Mucosa of rectum (tissue), 2 donors: ENCODE measurements at regions not wholly inside any gene's neighbourhood (a gene's known extent, or its start where the extent isn't known, plus 50 kb on each side); places are given as distances from the start of the nearest gene placed in this dataset.

ENCODE experiments used
- H3K27ac ChIP-seq, 2 donors: one replicate each; pipeline ENCODE4 v1.7.0; 2013; ENCODE audit warnings: inconsistent platforms in 2 of 2, low read depth in 2 of 2, low read length in 2 of 2
- H3K27me3 ChIP-seq, 2 donors: one replicate each; pipeline ENCODE4 v1.7.0; 2013; ENCODE audit warnings: low read length in 2 of 2; ENCODE audit not compliant: control insufficient read depth in 2 of 2, insufficient read depth in 2 of 2
- H3K36me3 ChIP-seq, 2 donors: one replicate each; pipeline ENCODE4 v1.7.0; 2013; ENCODE audit warnings: low read length in 2 of 2; ENCODE audit not compliant: control insufficient read depth in 2 of 2, insufficient read depth in 2 of 2
- H3K4me1 ChIP-seq, 2 donors: one replicate each; pipeline ENCODE4 v1.7.0; 2013; ENCODE audit warnings: low read length in 2 of 2, mild to moderate bottlenecking in 1 of 2; ENCODE audit not compliant: control insufficient read depth in 2 of 2, insufficient read depth in 2 of 2
- H3K4me3 ChIP-seq, 2 donors: one replicate each; pipeline ENCODE4 v1.7.0; 2013; ENCODE audit warnings: low read length in 2 of 2
- H3K9ac ChIP-seq, 2 donors: one replicate each; pipeline ENCODE4 v1.7.0; 2013; ENCODE audit warnings: low read length in 2 of 2, low read depth in 1 of 2, mild to moderate bottlenecking in 1 of 2
- H3K9me3 ChIP-seq, 2 donors: one replicate each; pipeline ENCODE4 v1.7.0; 2013; ENCODE audit warnings: low read length in 2 of 2; ENCODE audit not compliant: control insufficient read depth in 2 of 2
- donor health status: healthy.
- donor health status: Normal muscosa, but diverticular disease.

DNA sequence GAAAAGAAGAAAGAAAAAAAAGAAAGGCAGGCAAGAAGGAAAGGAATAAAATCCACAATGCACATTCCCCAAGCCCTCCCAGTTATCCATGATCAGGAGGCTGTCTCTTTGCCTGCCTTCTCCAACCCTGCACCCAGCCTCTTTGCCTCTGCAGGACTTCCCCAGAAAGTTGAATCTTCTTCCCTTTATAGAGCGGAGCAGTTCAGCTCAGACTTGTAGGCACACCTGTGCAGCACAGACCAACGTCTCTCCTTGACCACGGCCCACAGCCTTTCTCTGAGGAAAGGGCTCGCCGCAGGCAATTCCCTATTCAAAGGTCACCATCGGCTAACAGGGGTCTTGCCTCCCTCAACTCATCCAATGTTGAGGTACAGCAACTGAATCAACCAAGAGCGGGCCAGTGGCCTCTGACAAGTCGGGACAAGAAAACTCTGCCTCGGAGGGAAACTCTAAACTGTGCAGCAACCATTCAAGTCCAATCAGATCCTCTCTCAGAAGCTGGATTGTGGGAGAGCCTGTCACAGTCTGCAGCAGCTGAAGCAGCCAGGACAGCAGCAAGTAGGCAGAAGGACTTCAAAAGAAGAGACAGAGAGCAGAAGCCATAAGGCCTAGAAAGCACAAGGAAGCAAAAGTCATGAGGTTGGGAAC lies 529.2 kb upstream of the JARID2 start:
- Histone ChIP-seq H3K4me1 (peaks cover 4 to 9% of the 10 kb centered on the region in 2 donors), H3K4me3 (peak overlapping the region in 1 of 2 donors; percentile 5), H3K9ac (no peak overlapping the region), H3K27me3 (no peaks in the 10 kb centered on the region), H3K36me3 (no peaks in the 10 kb centered on the region), H3K27ac (no peak overlapping the region), H3K9me3 (no peaks in the 10 kb centered on the region)

DNA sequence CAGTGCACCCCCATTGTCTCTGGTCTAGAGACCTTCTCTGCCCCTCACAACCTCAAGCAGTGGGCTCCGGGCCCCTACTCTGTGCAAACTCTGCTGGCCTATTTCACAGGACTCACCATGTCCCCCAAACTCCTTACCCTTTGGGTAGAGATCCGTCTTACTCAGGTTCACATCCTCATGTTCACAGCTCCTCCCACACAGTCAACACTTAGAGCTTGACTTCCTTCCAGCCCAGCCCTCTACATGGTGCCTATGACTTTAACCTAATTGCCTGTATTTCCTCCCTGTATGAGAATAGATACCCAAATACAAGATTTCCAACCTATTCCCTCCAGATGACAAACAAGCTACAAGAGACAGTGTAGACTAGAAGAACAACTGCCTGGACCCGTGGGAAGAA lies 528.6 kb upstream of the JARID2 start:
- Histone ChIP-seq H3K27ac (no peak overlapping the region), H3K4me3 (peak overlapping the region in 1 of 2 donors; percentile 5), H3K9me3 (no peaks in the 10 kb centered on the region), H3K9ac (no peak overlapping the region), H3K4me1 (peaks cover 4 to 9% of the 10 kb centered on the region in 2 donors), H3K36me3 (no peaks in the 10 kb centered on the region), H3K27me3 (no peaks in the 10 kb centered on the region)

DNA sequence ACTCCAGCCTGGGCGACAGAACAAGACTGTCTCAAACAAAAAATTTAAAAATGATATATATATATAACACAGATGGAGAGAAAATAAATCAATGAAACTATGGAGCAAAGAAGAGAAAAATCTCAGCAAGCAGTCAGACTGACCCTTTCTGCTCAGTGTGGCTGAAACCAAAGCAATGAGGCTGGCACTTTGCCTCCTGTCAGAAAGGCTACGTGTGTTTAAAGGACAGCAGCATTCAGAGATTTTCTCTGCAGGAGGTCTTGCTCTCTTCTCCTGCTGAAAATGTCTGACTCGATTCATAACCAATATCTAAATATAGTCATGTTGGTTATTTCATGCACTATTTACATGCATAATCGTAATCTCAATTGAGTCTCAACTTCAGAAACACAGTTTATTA lies 527.0 kb upstream of the JARID2 start:
- Histone ChIP-seq H3K9me3 (no peaks in the 10 kb centered on the region), H3K4me3 (no peak overlapping the region), H3K27me3 (no peaks in the 10 kb centered on the region), H3K9ac (no peak overlapping the region), H3K27ac (no peak overlapping the region), H3K36me3 (no peaks in the 10 kb centered on the region), H3K4me1 (peaks cover 4 to 9% of the 10 kb centered on the region in 2 donors)

DNA sequence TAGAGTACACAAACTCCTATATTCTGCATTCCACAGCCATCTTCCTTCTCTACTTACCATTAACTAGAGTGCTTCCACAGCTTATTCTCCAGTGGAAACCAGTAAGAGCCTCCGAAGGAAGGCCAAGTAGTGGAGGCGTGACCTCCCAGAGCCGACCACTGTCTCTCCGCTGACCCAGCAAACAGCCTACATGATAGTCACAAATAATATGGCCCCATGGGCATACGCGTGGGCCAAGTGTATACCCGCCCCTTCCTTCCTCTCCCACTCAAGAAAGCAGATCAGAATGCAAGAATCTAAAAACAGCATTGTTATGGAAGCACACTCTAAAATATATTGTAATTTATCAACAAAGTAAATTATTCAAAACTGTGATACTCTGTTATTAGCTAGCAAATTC lies 526.6 kb upstream of the JARID2 start:
- H3K27me3 ChIP-seq = no peaks in the 10 kb centered on the region
- H3K9me3 ChIP-seq = no peaks in the 10 kb centered on the region
- no peaks in the 10 kb centered on the region for H3K36me3 ChIP-seq
- H3K9ac ChIP-seq = no peak overlapping the region
- H3K27ac ChIP-seq = no peak overlapping the region
- H3K4me3 ChIP-seq = no peak overlapping the region
- H3K4me1 ChIP-seq = peaks cover 4 to 9% of the 10 kb centered on the region in 2 donors

DNA sequence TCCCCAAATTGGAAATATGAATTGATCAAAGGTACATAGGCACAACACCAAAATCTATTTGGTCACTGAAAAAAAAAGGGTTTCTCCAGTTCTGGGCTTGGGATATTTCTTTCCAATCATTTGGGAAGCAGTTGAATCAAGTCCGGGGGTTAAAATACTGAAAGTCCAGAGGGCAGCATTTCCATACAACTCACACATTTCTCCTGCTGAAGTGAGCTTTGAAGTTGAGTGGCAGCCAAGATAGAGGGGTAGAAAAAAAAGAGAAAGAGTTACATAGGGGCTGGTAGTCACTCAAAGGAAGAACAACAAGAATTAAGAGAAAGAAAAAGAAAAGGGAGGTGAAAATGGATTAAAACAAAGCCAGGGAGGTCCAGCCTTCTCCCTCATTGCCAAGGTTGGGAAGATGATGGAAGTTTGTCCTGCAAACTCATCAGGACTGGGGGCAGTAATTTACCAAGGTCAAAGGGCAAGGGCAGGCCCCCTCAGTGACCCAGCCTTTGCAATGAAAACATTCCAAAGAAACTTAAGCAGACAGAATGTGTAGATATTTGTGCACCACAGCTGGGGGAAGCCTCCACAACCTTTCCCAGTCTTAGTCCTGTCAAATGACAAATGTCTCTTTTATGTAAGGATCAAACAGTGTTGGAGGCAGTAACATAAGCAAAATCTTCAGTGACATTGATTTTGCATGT lies 525.3 kb upstream of the JARID2 start:
- H3K4me1 ChIP-seq = peaks cover 4 to 9% of the 10 kb centered on the region in 2 donors
- peak overlapping the region; percentile 16 to 17 for H3K27ac ChIP-seq
- H3K9me3 ChIP-seq = no peaks in the 10 kb centered on the region

DNA sequence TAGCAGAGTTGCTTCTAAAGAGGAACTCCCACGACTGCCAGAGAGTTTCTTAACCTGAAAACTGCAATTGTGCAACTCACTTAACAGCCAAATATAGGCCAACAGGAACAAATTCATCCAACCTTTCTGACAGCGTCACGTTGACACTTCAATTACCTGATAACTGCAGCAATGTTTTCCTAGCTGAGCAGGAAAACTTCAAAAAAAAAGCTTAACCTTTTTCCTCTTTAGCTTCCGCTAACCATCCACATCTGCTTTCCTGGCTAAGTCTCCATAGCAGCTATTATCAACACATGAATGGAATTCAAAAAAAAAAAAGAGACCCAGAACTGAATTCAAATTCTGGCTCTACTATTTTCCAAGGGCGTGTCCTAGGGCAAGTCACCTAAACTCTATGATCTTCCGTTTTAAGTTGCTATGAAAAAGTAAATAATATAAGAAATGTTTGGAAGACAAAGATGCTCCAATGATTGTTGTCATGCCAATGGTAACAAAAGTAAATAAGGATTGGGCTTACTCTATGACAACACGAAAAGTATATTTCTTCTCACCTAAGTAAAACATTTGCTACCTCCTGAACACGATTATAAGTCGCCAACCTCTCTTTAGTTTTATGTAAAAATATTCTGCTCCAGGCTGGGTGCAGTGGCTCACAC lies 524.6 kb upstream of the JARID2 start:
- H3K27ac ChIP-seq = peak overlapping the region in 1 of 2 donors; percentile 17
- H3K9ac ChIP-seq = no peak overlapping the region
- no peaks in the 10 kb centered on the region for H3K9me3 ChIP-seq
- no peaks in the 10 kb centered on the region for H3K27me3 ChIP-seq
- H3K4me3 ChIP-seq = no peak overlapping the region
- peaks cover 4 to 9% of the 10 kb centered on the region in 2 donors for H3K4me1 ChIP-seq
- no peaks in the 10 kb centered on the region for H3K36me3 ChIP-seq

More for the DNA sequence above, 525.3 kb upstream of the JARID2 start:
- Histone ChIP-seq H3K36me3 (no peaks in the 10 kb centered on the region), H3K9ac (no peak overlapping the region), H3K27me3 (no peaks in the 10 kb centered on the region), H3K4me3 (no peak overlapping the region)

DNA sequence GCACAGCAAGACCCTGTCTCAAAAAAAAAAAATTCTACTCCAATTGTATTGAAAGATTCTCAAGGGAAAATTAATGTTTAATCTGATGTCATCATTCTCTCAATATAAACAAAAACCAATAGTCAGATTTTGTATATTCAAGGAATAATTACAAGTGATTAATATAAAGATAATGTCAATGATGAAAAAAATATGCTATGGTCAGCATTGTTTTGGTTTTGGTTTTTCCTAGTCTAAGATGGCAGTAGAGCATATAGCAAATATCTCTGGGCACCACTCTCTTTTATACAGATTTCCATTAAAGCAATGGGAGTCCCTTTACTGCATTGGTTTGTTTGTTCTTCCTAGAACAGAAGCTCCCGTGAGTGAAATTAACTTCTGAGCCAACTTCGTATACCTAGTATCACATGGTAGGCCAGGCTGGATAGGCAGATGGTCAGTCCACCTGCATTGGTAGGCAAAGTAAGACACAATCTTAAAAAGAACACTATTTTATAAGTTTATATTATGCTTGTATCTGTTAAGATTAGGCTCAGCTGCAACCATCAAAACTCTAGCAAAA lies 523.8 kb upstream of the JARID2 start:
- no peak overlapping the region for H3K9ac ChIP-seq
- no peak overlapping the region for H3K4me3 ChIP-seq
- peaks cover 4 to 7% of the 10 kb centered on the region in 2 donors for H3K4me1 ChIP-seq
- H3K27me3 ChIP-seq = no peaks in the 10 kb centered on the region
- H3K9me3 ChIP-seq = no peaks in the 10 kb centered on the region
- no peak overlapping the region for H3K27ac ChIP-seq
- no peaks in the 10 kb centered on the region for H3K36me3 ChIP-seq

DNA sequence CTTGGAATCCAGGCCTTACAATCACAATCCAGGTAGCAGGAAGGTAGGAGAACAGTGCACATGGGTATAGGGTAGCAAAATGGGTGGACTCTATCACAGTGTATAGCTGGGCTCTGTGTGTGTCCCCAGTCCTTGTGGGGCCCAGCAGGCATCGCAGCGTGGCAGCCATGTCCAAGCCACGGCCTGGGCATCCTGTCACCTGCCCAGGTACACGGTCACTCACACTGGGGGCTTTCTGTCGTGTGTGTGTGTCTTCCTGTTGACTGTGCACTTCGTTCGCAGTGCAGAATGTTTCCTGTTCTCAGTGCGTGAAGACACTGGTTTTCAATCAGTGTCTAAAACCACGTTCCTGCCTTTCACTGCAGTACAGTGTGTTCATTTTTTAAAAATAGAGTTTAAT lies 523.2 kb upstream of the JARID2 start:
- no peak overlapping the region for H3K9ac ChIP-seq
- H3K4me1 ChIP-seq = peaks cover 4 to 5% of the 10 kb centered on the region in 2 donors
- H3K9me3 ChIP-seq = no peaks in the 10 kb centered on the region
- no peak overlapping the region for H3K4me3 ChIP-seq
- no peaks in the 10 kb centered on the region for H3K27me3 ChIP-seq
- H3K27ac ChIP-seq = no peak overlapping the region
- H3K36me3 ChIP-seq = no peaks in the 10 kb centered on the region

GRCh38 chr6:14723535-14724086 lies 522.3 kb upstream of the JARID2 start:
- Histone ChIP-seq H3K9ac (no peak overlapping the region), H3K4me3 (no peak overlapping the region), H3K27ac (no peak overlapping the region), H3K36me3 (no peaks in the 10 kb centered on the region), H3K9me3 (no peaks in the 10 kb centered on the region), H3K4me1 (peaks cover 4 to 5% of the 10 kb centered on the region in 2 donors), H3K27me3 (no peaks in the 10 kb centered on the region)

- H3K4me3 ChIP-seq = no peak overlapping the region
- no peaks in the 10 kb centered on the region for H3K9me3 ChIP-seq
- peaks cover 4 to 5% of the 10 kb centered on the region in 2 donors for H3K4me1 ChIP-seq
- no peaks in the 10 kb centered on the region for H3K36me3 ChIP-seq
- H3K9ac ChIP-seq = no peak overlapping the region
- no peak overlapping the region for H3K27ac ChIP-seq
- H3K27me3 ChIP-seq = no peaks in the 10 kb centered on the region
These were observed 521.3 kb upstream of the JARID2 start for GRCh38 chr6:14724549-14724948.
